HL-60 (cell line): ENCODE measurements at regions not wholly inside any gene's neighbourhood (a gene's known extent, or its start where the extent isn't known, plus 50 kb on each side); places are given as distances from the start of the nearest gene placed in this dataset.

Source experiments
- DNase-seq, 2 experiments: peaks; one replicate each; pipeline ENCODE4 v3.0.0-alpha.2; 2010 to 2020; ENCODE audit warnings: low read depth in 1 of 2, low spot score in 1 of 2
- H3K27ac ChIP-seq: fragments of 250-450 bp; sonication (Bioruptor Pico); replicated peaks from 2 replicates; pipeline ENCODE4 v1.5.1; 2020; ENCODE audit warnings: mild to moderate bottlenecking, moderate library complexity
- H3K27me3 ChIP-seq: fragments of 250-450 bp; sonication (Bioruptor Pico); 2 replicates; pipeline ENCODE4 v1.5.1; 2021; ENCODE audit warnings: mild to moderate bottlenecking, moderate library complexity; ENCODE audit not compliant: insufficient read depth, poor library complexity, severe bottlenecking
- H3K4me3 ChIP-seq: replicated peaks from 2 replicates; pipeline ENCODE4 v1.5.1; 2011; ENCODE audit warnings: mild to moderate bottlenecking, control low read depth, low read length; ENCODE audit not compliant: insufficient read depth
- CTCF ChIP-seq: IDR thresholded peaks from one replicate; pipeline ENCODE4 v1.5.1; 2011; ENCODE audit warnings: low read length, control low read depth, inconsistent platforms; ENCODE audit not compliant: insufficient read depth
- GABPA ChIP-seq: IDR thresholded peaks from 2 replicates; pipeline ENCODE4 v1.6.1; 2012; ENCODE audit warnings: low read depth
- POLR2AphosphoS5 ChIP-seq: IDR thresholded peaks from 2 replicates; pipeline ENCODE4 v1.6.1; 2012; ENCODE audit warnings: low read depth
- SPI1 ChIP-seq: IDR thresholded peaks from 2 replicates; pipeline ENCODE4 v1.6.1; 2012; ENCODE audit warnings: low read depth, mild to moderate bottlenecking, borderline replicate concordance
- TF ChIP-seq, protein P1 (sequence below): IDR thresholded peaks from 2 replicates; pipeline ENCODE4 v1.6.1; 2012; ENCODE audit warnings: low read depth; ENCODE audit not compliant: insufficient replicate concordance

GRCh38 chr7:98493030-98493778 lies 92.3 kb upstream of the BAIAP2L1 start:
- Histone ChIP-seq H3K4me3 (no peak overlapping the region), H3K27ac (no peak overlapping the region), H3K27me3 (no peaks in the 10 kb centered on the region)
- TF ChIP-seq CTCF, result no peak
- TF ChIP-seq, protein P1, sequence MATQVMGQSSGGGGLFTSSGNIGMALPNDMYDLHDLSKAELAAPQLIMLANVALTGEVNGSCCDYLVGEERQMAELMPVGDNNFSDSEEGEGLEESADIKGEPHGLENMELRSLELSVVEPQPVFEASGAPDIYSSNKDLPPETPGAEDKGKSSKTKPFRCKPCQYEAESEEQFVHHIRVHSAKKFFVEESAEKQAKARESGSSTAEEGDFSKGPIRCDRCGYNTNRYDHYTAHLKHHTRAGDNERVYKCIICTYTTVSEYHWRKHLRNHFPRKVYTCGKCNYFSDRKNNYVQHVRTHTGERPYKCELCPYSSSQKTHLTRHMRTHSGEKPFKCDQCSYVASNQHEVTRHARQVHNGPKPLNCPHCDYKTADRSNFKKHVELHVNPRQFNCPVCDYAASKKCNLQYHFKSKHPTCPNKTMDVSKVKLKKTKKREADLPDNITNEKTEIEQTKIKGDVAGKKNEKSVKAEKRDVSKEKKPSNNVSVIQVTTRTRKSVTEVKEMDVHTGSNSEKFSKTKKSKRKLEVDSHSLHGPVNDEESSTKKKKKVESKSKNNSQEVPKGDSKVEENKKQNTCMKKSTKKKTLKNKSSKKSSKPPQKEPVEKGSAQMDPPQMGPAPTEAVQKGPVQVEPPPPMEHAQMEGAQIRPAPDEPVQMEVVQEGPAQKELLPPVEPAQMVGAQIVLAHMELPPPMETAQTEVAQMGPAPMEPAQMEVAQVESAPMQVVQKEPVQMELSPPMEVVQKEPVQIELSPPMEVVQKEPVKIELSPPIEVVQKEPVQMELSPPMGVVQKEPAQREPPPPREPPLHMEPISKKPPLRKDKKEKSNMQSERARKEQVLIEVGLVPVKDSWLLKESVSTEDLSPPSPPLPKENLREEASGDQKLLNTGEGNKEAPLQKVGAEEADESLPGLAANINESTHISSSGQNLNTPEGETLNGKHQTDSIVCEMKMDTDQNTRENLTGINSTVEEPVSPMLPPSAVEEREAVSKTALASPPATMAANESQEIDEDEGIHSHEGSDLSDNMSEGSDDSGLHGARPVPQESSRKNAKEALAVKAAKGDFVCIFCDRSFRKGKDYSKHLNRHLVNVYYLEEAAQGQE, result no peak
- TF ChIP-seq GABPA, result no peak
- no peak for TF ChIP-seq SPI1
- no peak for TF ChIP-seq POLR2AphosphoS5
- DNase-seq, result no peak

DNA sequence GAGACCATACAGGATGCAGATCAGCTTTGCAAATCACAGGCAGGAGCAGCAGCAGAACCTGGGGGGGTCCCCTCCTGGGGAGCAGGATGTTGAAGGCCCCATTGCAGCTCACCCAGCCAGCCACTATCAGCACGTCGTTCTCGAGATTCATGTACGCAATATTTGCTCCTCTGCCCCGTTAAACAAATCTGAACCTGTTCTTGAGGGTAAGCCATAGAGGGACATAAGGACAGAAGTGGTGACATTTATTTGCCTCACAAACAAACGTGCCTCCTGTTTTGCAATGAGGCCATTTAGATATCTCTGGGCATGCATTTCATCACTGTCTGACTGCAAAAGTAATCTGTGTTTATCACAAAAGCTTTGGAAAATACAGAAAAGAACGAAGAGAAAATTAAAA lies 87.3 kb upstream of the BAIAP2L1 start:
- DNase-seq, result no peak
- Histone ChIP-seq H3K27me3 (no peaks in the 10 kb centered on the region), H3K27ac (no peak overlapping the region), H3K4me3 (no peak overlapping the region)
- no peak for TF ChIP-seq CTCF
- TF ChIP-seq SPI1, result no peak
- TF ChIP-seq, protein P1, result no peak
- no peak for TF ChIP-seq POLR2AphosphoS5
- TF ChIP-seq GABPA, result no peak

DNA sequence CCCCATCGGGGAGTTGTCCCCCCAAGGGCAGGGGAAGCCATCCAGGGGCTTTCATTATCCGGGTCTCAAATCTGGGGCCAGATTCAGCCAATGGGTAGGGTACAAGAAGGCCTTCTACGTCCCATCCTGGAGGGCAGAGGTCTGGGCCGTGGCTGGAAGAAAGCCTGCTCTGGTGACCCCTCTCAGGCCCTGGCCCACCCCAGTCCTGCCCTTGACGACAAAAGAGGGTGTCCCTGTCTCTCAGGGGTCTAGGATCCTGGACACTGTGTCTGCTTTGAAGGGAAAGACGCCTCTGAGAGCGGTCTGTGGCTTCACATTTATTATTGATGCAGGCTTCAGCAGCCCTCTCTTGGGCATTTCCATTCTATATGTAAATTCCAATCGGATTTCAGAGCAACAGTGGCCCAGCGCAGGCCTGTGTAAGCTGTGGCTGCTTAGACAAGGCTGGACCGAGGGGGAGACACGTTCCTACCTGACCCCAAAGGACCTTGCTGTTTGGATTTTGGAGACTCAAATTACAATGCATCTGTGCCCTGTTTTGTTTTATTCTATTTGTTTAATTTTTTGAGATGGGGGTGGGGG lies 83.2 kb upstream of the BAIAP2L1 start:
- no peak overlapping the region for H3K27ac ChIP-seq
- no peaks in the 10 kb centered on the region for H3K27me3 ChIP-seq
- no peak for TF ChIP-seq CTCF
- DNase-seq, result no peak
- no peak overlapping the region for H3K4me3 ChIP-seq
